Activated naive CD4-positive, alpha-beta T cell treated with anti-CD3 and anti-CD28 coated beads for 36 hours (primary cell): ENCODE measurements at regions not wholly inside any gene's neighbourhood (a gene's known extent, or its start where the extent isn't known, plus 50 kb on each side); places are given as distances from the start of the nearest gene placed in this dataset.
A peak's percentile ranks its signal among the peaks of the same experiment; 100 is the strongest.

Experiments used
- CTCF ChIA-PET: fragments of 350-600 bp; sonication (Branson Sonifier 250); formaldehyde crosslinking; loops from one replicate; lab custom pipeline; 2021; ENCODE audit warnings: antibody characterized with exemption; lab: Charles Lee
- DNase-seq: peaks from one replicate; pipeline ENCODE4 v3.0.0-alpha.2; 2020
- H3K27ac Mint-ChIP-seq: one replicate; pipeline ENCODE4 v1.8.0; 2021; ENCODE audit warnings: mild to moderate bottlenecking, mixed read lengths
- H3K27me3 Mint-ChIP-seq: one replicate; pipeline ENCODE4 v1.8.0; 2021; ENCODE audit warnings: low read depth, mixed read lengths
- H3K36me3 Mint-ChIP-seq: one replicate; pipeline ENCODE4 v1.8.0; 2021; ENCODE audit warnings: low read depth, mixed read lengths
- H3K4me1 Mint-ChIP-seq: one replicate; pipeline ENCODE4 v1.8.0; 2021; ENCODE audit warnings: low read depth, mixed read lengths
- H3K4me3 Mint-ChIP-seq: one replicate; pipeline ENCODE4 v1.8.0; 2021; ENCODE audit warnings: mild to moderate bottlenecking, moderate library complexity, mixed read lengths
- H3K9me3 Mint-ChIP-seq: one replicate; pipeline ENCODE4 v1.8.0; 2021; ENCODE audit warnings: mixed read lengths
- intact Hi-C: fragments of 100-400 bp; cut with micrococcal nuclease; formaldehyde crosslinking; loops from one replicate; pipeline ENCODE4 v1.15.1; 2023

- Mint-ChIP-seq H3K36me3 (no peaks in the 10 kb centered on the region), H3K4me1 (no peaks in the 10 kb centered on the region), H3K4me3 (no peak overlapping the region), H3K9me3 (no peaks in the 10 kb centered on the region), H3K27ac (no peak overlapping the region), H3K27me3 (peaks cover 2% of the 10 kb centered on the region)
- intact Hi-C loops: no loop called here
- DNase-seq: no peak
- CTCF ChIA-PET: no interaction called here
Observed at GRCh38 chr6:9921366-9921765, 493.5 kb downstream of the TFAP2A start.

- Mint-ChIP-seq H3K27me3 (no peaks in the 10 kb centered on the region), H3K4me1 (no peaks in the 10 kb centered on the region), H3K4me3 (no peak overlapping the region), H3K27ac (no peak overlapping the region), H3K9me3 (no peaks in the 10 kb centered on the region), H3K36me3 (no peaks in the 10 kb centered on the region)
- DNase-seq: no peak
- CTCF ChIA-PET: no interaction called here
- intact Hi-C loops: no loop called here
Observed at GRCh38 chr6:9914951-9915350, 499.9 kb downstream of the TFAP2A start.

GRCh38 chr6:9901376-9901775, 513.5 kb downstream of the TFAP2A start:
- H3K4me3 Mint-ChIP-seq: no peak overlapping the region
- CTCF ChIA-PET: no interaction called here
- H3K4me1 Mint-ChIP-seq: no peaks in the 10 kb centered on the region
- no peaks in the 10 kb centered on the region for H3K36me3 Mint-ChIP-seq
- H3K27ac Mint-ChIP-seq: no peak overlapping the region
- H3K27me3 Mint-ChIP-seq: no peaks in the 10 kb centered on the region
- no peak for DNase-seq
- intact Hi-C loops: no loop called here
- no peaks in the 10 kb centered on the region for H3K9me3 Mint-ChIP-seq

- DNase-seq: no peak
- intact Hi-C loops: no loop called here
- CTCF ChIA-PET: no interaction called here
- no peak overlapping the region for H3K4me3 Mint-ChIP-seq
- H3K9me3 Mint-ChIP-seq: peaks cover 4% of the 10 kb centered on the region
- no peak overlapping the region for H3K27ac Mint-ChIP-seq
- H3K36me3 Mint-ChIP-seq: no peaks in the 10 kb centered on the region
- H3K27me3 Mint-ChIP-seq: no peaks in the 10 kb centered on the region
- H3K4me1 Mint-ChIP-seq: no peaks in the 10 kb centered on the region
Observed at GRCh38 chr6:9896806-9897205, 518.1 kb downstream of the TFAP2A start.

- CTCF ChIA-PET: no interaction called here
- no peaks in the 10 kb centered on the region for H3K4me1 Mint-ChIP-seq
Observed at GRCh38 chr6:9890893-9891292, 524.0 kb downstream of the TFAP2A start.

GRCh38 chr6:9890469-9890868, 524.4 kb downstream of the TFAP2A start:
- intact Hi-C loops: no loop called here
- CTCF ChIA-PET: no interaction called here
- Mint-ChIP-seq H3K27me3 (no peaks in the 10 kb centered on the region), H3K4me3 (no peak overlapping the region), H3K36me3 (no peaks in the 10 kb centered on the region), H3K9me3 (peaks cover 11% of the 10 kb centered on the region), H3K27ac (no peak overlapping the region), H3K4me1 (no peaks in the 10 kb centered on the region)
- DNase-seq: no peak

More at GRCh38 chr6:9890893-9891292, 524.0 kb downstream of the TFAP2A start:
- intact Hi-C loops: no loop called here
- Mint-ChIP-seq H3K36me3 (no peaks in the 10 kb centered on the region), H3K27me3 (no peaks in the 10 kb centered on the region), H3K27ac (no peak overlapping the region), H3K4me3 (no peak overlapping the region), H3K9me3 (peaks cover 12% of the 10 kb centered on the region)
- DNase-seq: no peak

- CTCF ChIA-PET: no interaction called here
- Mint-ChIP-seq H3K9me3 (peaks cover 12% of the 10 kb centered on the region), H3K4me1 (no peaks in the 10 kb centered on the region), H3K36me3 (peaks cover 1% of the 10 kb centered on the region), H3K27me3 (no peaks in the 10 kb centered on the region), H3K27ac (no peak overlapping the region), H3K4me3 (no peak overlapping the region)
- intact Hi-C loops: no loop called here
- no peak for DNase-seq
Observed at GRCh38 chr6:9878535-9878934, 536.3 kb downstream of the TFAP2A start.

- no peak for DNase-seq
- H3K9me3 Mint-ChIP-seq: peaks cover 11% of the 10 kb centered on the region
- H3K36me3 Mint-ChIP-seq: peaks cover 1% of the 10 kb centered on the region
- no peaks in the 10 kb centered on the region for H3K4me1 Mint-ChIP-seq
- no peak overlapping the region for H3K4me3 Mint-ChIP-seq
- intact Hi-C loops: no loop called here
- H3K27me3 Mint-ChIP-seq: no peaks in the 10 kb centered on the region
- CTCF ChIA-PET: no interaction called here
- no peak overlapping the region for H3K27ac Mint-ChIP-seq
Observed at GRCh38 chr6:9875605-9876353, 539.1 kb downstream of the TFAP2A start.

- Mint-ChIP-seq H3K27ac (no peak overlapping the region), H3K4me3 (no peak overlapping the region)
Observed at GRCh38 chr6:9862603-9863167, 552.2 kb downstream of the TFAP2A start.

GRCh38 chr6:9851541-9852380, 563.1 kb downstream of the TFAP2A start:
- no peaks in the 10 kb centered on the region for H3K4me1 Mint-ChIP-seq
- H3K36me3 Mint-ChIP-seq: no peaks in the 10 kb centered on the region

More at GRCh38 chr6:9862603-9863167, 552.2 kb downstream of the TFAP2A start:
- peaks cover 29% of the 10 kb centered on the region for H3K9me3 Mint-ChIP-seq
- no peaks in the 10 kb centered on the region for H3K4me1 Mint-ChIP-seq
- H3K27me3 Mint-ChIP-seq: no peaks in the 10 kb centered on the region
- intact Hi-C loops: no loop called here
- DNase-seq: peak; percentile 4
- CTCF ChIA-PET: no interaction called here
- no peaks in the 10 kb centered on the region for H3K36me3 Mint-ChIP-seq

GRCh38 chr6:9851006-9851405, 563.9 kb downstream of the TFAP2A start:
- no peak for DNase-seq
- Mint-ChIP-seq H3K27ac (no peak overlapping the region), H3K36me3 (no peaks in the 10 kb centered on the region), H3K4me1 (no peaks in the 10 kb centered on the region), H3K9me3 (peaks cover 32% of the 10 kb centered on the region), H3K4me3 (no peak overlapping the region), H3K27me3 (no peaks in the 10 kb centered on the region)
- CTCF ChIA-PET: no interaction called here
- intact Hi-C loops: no loop called here

More at GRCh38 chr6:9851541-9852380, 563.1 kb downstream of the TFAP2A start:
- no peak overlapping the region for H3K4me3 Mint-ChIP-seq
- DNase-seq: peak; percentile 6
- no peak overlapping the region for H3K27ac Mint-ChIP-seq
- no peaks in the 10 kb centered on the region for H3K27me3 Mint-ChIP-seq
- intact Hi-C loops: no loop called here
- CTCF ChIA-PET: no interaction called here
- peaks cover 30% of the 10 kb centered on the region for H3K9me3 Mint-ChIP-seq

GRCh38 chr6:9848094-9848493, 566.8 kb downstream of the TFAP2A start:
- Mint-ChIP-seq H3K4me3 (no peak overlapping the region), H3K9me3 (peaks cover 18% of the 10 kb centered on the region), H3K36me3 (no peaks in the 10 kb centered on the region), H3K4me1 (no peaks in the 10 kb centered on the region), H3K27ac (no peak overlapping the region), H3K27me3 (no peaks in the 10 kb centered on the region)
- no peak for DNase-seq
- CTCF ChIA-PET: no interaction called here
- intact Hi-C loops: no loop called here
